KBM-7 (cell line): ENCODE measurements at regions not wholly inside any gene's neighbourhood (a gene's known extent, or its start where the extent isn't known, plus 50 kb on each side); places are given as distances from the start of the nearest gene placed in this dataset.

Source experiments
- DNase-seq: peaks from one replicate; pipeline ENCODE4 v3.0.0-alpha.2; 2015
- in situ Hi-C: fragments of 300-500 bp; cut with MboI; formaldehyde crosslinking; loops from 2 replicates; pipeline ENCODE4 v1.14.3; 2020; ENCODE audit warnings: low sequenced_read_pairs, low pct_unique_long_range_greater_than_20kb, mixed read lengths

GRCh38 chr6:163992056-163992455 lies 577.5 kb downstream of the QKI start:
- in situ Hi-C loops: no loop called here
- DNase-seq: no peak

- in situ Hi-C loops: no loop called here
Observed at GRCh38 chr6:163991321-163991720, 576.8 kb downstream of the QKI start.

GRCh38 chr6:163986313-163986712 lies 571.8 kb downstream of the QKI start:
- DNase-seq: no peak
- in situ Hi-C loops: no loop called here

More at GRCh38 chr6:163991321-163991720, 576.8 kb downstream of the QKI start:
- DNase-seq: no peak

GRCh38 chr6:163985710-163986109 lies 571.2 kb downstream of the QKI start:
- in situ Hi-C loops: no loop called here

DNA sequence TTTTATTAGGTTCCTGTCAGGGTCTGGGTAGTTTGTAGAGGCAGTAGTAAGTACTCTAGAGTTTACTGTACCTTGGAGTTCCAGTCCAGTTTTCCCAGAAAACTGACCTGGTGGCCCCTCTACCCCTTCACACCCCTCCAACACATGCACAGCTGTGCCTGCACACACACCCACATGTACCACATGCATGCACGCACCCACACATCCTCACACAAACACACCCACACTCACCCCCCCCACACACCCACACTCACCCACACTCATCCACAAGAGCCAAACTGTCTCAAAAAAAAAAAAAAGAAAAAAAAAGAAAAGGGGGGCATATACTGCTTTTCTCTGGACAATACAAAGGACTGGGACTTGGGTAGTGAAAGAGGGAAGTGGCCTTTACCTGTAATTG lies 570.5 kb downstream of the QKI start:
- in situ Hi-C loops: no loop called here
- no peak for DNase-seq

More at GRCh38 chr6:163985710-163986109, 571.2 kb downstream of the QKI start:
- no peak for DNase-seq

- in situ Hi-C loops: no loop called here
- DNase-seq: peak; percentile 34
Observed at GRCh38 chr6:163984124-163984936, 569.8 kb downstream of the QKI start.

DNA sequence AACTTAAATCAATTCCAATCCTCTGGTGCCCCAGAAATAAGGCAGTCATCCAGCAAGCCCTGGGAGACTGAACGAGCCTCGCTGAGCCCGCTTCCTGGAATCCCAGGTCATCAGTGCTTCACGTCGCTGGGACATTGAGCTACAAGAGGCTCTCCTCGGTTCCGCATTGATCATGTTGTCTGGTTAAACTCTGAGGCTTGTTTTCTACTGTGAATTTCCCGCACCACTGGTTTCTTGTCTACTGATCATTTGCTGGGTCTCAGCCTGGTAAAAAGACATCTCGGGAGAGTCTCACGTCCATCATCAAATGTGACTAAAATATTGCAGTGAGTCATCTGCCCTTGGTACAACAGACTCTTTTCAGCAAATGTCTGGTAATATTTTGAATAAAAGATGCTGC lies 569.2 kb downstream of the QKI start:
- no peak for DNase-seq
- in situ Hi-C loops: no loop called here

DNA sequence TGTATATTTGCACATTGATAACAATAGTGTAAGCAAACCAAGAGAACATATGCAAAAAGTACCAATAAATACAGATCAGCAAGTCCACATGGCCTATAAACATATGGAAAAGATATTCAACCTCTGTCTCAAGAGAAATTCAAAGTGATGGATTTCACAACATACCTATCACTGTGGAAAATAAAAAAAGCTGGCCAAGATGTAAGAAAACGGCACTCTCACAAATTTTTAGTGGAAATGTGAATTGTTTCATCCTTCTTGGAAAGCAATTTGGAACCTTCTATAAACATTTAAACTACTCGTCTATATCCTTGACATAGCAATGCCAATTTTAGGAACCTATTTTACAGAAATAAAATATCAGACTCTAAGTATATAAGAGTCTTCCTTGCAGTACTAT lies 559.8 kb downstream of the QKI start:
- no peak for DNase-seq
- in situ Hi-C loops: no loop called here

DNA sequence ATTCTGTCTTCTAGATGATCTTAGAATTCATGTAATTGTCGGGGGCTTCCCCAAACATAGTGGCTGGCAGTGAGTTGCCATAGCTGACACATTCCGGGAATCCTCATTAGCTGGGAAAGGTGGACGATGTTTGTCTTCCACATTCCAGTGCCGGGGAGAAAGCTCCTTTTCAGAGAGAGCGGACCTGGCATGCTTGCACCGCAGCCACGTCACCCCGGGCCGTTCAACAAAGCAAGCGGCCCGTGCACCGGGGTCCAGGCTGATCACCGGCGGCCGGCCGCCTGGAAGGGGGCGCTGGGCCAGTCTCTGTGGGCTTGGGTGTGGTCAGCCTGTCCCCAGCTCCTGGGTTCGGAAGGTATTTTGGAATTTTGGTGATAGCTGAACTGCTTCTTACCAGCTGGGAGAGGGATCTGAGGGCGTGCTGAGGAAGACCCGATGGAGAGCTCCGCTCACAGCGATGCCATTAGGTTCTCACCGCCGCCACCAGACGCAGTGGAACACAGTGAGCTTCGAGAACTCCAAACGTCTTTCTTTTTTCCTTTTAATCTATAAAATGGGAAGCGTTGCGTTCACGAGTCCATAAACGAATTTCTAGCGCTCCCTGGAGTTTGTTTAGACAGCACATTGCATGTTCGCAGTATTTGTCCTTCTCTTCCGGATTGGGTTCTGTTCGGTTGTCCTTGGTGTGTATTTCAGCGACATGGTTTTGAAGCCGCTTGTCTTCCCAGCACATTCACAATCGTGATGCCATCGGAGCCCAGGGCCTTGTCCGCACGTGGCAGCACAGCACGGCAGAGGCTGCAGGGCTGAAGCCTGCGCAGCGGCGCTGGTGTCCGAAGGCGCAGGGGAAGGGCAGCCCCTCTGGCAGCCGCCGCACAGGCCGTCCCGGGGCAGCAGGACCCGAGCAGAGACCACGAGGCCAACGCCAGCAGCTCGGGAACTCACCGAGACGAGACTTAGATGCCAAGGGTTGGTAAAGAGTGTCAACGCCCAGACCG lies 557.6 kb downstream of the QKI start:
- in situ Hi-C loops: no loop called here
- no peak for DNase-seq

DNA sequence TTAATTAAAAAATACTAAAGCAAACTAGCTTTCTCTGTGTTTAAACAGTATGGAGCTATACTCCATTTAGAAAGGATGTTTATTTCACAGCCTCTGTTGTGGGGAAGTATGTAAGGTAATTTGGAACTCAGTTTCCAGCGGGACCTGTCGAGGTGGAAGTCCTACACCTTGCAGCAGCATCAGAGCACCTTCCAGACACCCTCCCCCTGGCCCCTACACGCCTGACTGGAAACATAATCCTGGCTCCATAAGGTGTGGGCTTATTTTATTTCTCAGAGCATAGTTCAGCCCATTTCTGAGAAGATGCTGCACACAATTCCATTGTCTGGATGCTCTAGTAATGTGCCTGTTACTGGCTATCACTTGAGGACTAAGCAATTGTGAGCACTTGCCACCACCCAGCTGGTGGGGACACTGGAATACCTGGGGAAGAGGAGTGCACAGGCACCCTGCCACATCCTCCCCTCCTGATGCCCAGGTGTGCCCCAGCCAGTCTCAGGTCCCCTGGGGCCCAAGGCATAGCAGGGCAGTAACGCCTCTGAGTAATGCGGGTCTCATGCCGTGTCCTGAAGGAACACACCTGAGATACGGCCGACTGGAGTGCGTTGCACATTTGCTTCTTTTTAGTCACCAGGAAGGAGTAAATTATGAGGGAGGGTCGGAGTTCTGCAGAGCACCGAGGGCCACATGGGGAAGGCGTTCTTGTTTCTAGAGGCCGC lies 556.5 kb downstream of the QKI start:
- in situ Hi-C loops: no loop called here
- DNase-seq: no peak

GRCh38 chr6:163965426-163966348 lies 551.2 kb downstream of the QKI start:
- in situ Hi-C loops: no loop called here
- DNase-seq: no peak

- in situ Hi-C loops: no loop called here
Observed at GRCh38 chr6:163964789-163965188, 550.3 kb downstream of the QKI start.

DNA sequence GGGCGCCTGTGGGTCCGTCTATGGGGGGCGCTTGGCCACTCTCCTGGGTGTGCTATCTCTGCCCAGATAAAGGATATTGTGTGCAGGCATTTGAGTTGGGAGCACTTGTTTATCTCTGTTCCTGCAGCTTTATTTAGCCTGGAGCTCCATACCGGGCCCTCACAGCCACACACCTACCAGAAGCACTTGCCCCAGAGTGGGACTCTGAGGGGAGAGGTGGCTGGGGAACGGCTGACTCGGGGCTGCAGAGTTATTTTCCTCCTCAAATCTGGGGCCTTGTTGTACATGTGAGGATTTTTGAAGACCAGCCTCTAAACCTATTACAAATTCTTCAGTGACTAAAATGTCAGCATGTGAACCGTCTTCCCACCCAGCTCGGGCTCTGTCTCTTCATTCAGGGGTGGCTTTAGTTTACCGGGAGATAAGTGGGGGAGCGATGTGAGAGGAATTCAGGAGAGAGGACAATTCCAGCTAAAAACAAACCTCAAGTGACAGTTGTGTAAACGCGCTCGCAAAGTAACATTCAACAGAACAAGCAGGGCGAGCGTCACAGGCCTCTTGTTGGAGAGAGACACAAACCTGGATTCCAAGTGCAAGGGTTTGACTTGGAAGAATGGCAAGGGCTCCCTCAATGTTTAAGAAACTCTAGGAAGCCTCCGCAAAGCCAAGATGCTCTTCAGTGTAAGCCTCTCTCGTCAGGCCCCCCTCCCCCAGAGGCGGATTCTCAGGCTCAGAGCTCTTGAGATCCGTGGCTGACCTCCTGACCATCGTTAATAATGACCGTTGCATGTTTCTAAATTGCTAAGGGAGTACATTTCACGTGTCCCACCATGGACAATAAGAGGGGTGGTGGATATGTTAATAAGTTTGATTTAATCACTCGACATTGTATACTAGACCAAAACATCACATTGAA lies 548.9 kb downstream of the QKI start:
- in situ Hi-C loops: no loop called here

More at GRCh38 chr6:163964789-163965188, 550.3 kb downstream of the QKI start:
- no peak for DNase-seq

DNA sequence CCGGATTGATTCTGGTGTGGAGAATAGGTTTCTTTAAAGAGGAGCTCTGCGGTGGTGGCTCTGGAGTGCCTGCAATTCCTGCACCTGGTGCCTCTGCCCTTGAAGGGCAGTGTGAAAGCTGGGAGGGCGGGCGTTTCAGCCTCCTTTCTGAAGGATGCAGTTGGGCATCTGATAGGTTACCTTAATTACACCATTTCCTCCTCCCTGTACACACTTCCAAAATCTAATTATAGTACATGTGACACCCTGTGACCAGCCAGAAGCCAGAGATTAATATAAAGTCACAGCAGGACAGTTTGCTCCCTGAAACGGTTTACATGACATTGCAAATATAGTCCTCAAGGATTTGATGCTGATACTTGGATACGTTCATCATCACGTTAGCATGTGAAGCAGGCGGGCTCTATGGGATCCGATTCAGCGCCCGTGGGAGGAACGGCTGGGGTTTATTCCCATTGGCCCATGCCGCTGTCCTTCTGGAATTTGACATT lies 548.2 kb downstream of the QKI start:
- in situ Hi-C loops: no loop called here

More for the DNA sequence above, 548.9 kb downstream of the QKI start:
- DNase-seq: no peak

DNA sequence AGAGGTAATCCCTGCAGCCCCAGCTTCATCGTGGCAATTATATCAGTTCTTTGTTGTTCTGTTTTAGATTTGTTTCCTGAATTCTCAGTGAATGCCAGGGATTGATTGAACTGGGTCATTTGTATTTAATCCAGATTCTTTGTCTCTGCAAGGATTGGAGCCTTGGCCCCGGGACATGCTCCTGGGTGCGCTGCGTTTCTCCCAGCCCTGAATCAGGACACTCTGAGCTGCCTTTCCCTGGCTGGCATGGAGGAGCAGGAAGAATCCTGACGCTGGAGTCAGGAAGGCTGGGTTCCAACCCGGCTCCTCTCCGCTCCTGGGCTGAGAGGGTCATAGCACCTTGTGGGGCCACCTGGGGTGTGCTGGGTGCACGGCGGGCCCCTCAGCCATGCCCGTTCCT lies 545.6 kb downstream of the QKI start:
- no peak for DNase-seq
- in situ Hi-C loops: no loop called here

More for the DNA sequence above, 548.2 kb downstream of the QKI start:
- no peak for DNase-seq

- in situ Hi-C loops: no loop called here
Observed at GRCh38 chr6:163958646-163959045, 544.1 kb downstream of the QKI start.

More at GRCh38 chr6:163958646-163959045, 544.1 kb downstream of the QKI start:
- DNase-seq: no peak
